Activated naive CD4-positive, alpha-beta T cell (primary cell): ENCODE measurements at regions not wholly inside any gene's neighbourhood (a gene's known extent, or its start where the extent isn't known, plus 50 kb on each side); places are given as distances from the start of the nearest gene placed in this dataset.

Experiments
- DNase-seq, 4 experiments: peaks; one replicate each; lab custom pipeline; 2025; lab: John Stamatoyannopoulos, UW

GRCh38 chr11:127224276-127224675, 223.7 kb upstream of the KIRREL3 start:
- no peak for DNase-seq

DNA sequence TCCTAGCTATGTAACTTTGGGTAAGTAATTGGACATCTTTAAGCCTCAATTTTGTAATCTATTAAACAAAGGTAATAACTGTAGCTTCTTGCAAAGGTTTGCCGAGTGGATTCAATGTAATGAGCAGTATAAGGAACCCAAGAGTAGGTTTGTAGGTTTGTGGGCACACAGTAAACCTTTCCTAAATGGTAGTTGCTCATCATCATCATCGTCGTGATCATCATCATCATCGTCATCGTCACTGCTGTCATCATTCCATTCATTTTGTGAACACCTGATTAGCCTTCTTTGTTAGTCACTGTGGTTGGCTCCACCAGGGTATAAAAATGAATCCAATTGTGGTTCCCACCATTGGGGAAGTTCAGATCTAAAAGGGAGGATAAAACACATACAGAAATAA, 223.1 kb upstream of the KIRREL3 start:
- DNase-seq: no peak

- DNase-seq: no peak
Measured at GRCh38 chr11:127223026-127223425, 222.5 kb upstream of the KIRREL3 start.

DNA sequence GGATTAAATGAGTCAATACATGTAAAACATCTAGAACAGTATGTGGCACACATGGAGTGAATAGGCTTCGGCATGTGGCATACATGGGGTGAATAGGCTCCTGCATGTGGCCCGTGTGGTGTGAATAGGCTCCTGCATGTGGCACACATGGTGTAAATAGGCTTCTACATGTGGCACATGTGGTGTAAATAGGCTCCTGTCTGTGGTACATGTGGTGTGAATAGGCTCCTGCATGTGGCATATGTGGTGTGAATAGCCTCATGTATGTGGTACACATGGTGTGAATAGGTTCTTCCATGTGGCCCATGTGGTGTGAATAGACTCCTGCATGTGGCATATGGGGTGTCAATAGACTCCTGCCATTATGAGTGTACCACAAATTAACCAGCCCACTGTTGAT, 219.1 kb upstream of the KIRREL3 start:
- no peak for DNase-seq

GRCh38 chr11:127218275-127218608, 217.7 kb upstream of the KIRREL3 start:
- no peak for DNase-seq

- DNase-seq: no peak
Measured at GRCh38 chr11:127217452-127218274, 217.1 kb upstream of the KIRREL3 start.

GRCh38 chr11:127205688-127206217, 205.2 kb upstream of the KIRREL3 start:
- no peak for DNase-seq

DNA sequence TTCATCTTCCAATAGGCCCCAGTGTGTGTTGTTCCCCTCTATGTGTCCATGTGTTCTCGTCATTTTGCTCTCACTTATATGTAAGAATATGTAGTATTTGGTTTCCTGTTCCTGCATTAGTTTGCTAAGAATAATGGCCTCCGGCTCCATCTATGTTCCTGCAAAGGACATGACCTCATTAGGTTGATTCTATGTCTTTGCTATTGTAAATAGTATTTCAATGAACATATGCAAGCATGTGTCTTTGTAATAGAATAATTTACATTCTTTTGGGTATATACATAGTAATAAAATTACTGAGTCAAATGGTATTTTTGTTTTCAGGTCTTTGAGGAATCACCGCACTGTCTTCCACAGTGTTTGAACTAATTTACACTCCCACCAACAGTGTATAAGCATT, 202.9 kb upstream of the KIRREL3 start:
- no peak for DNase-seq

- DNase-seq: no peak
Measured at GRCh38 chr11:127202105-127202504, 201.5 kb upstream of the KIRREL3 start.

DNA sequence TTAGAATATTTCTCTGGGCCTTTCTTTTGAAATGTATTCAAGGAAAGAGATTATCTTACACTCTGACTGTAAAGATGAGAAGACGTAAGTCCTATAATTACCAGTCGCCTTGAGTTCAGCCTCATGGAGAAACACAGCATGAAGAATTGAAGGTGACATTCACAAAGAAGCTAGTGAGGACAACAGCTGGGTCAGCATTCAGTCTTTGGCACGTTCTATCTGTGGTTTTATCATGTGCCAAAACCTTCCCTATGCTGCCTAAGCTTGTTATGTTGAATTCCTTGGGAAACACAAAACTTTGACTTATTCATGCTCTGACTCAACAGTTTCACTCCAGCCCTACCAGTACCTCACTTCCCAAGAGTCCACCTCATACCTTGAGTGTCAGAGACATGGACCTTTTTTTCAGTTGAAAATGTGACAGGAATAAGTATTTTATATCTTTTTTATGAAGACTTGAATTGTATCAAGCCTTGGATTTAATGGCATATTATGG, 198.8 kb upstream of the KIRREL3 start:
- no peak for DNase-seq

DNA sequence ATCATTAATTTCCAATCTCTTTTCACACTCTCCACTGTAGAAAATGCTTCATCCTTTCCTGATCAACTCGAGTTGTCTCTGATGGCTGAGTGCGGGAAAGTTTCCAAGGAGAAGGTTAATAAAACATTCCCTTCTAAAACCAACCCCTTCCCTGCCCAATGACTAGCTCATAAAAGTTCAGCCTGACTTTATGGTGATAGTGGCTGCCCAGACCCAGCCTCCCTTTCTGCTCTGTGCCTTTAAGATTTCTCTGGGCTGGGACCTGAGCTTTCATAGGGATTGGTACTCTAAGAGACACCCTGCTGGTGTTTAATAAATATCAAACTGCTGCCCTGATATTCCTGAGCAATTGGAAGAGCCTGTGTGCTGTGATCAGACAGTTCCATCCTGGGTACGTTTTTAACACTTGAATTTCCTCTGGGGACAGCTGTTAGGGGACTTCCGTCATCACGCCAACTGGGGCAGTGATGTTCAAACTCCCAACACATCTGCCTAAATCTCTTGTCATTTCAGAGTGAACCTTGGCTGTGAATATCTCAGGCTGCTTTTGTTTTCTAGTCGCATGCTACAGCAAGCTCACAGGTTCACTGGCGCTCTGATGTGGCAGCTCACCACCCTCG, 195.0 kb upstream of the KIRREL3 start:
- no peak for DNase-seq

DNA sequence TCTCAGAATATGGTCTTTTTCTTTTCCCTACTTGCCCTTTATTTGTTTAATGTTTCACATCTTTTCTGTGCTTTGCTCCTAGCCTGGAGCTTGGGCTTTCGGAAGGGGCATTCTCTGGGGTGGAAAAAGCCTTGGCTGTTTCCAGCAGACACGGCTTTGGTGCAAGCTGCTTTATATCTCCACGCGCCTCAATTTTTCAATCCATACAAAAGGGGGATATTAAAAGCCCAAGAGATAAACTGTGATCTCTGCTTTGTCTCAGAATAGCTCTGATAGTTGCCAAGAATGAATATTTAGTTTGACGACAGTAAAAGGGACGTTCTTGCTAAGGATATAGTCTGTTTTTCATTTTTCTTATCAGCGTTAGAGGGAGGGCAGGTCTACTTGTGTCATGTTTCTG, 194.0 kb upstream of the KIRREL3 start:
- no peak for DNase-seq

GRCh38 chr11:127193950-127194349, 193.4 kb upstream of the KIRREL3 start:
- no peak for DNase-seq

DNA sequence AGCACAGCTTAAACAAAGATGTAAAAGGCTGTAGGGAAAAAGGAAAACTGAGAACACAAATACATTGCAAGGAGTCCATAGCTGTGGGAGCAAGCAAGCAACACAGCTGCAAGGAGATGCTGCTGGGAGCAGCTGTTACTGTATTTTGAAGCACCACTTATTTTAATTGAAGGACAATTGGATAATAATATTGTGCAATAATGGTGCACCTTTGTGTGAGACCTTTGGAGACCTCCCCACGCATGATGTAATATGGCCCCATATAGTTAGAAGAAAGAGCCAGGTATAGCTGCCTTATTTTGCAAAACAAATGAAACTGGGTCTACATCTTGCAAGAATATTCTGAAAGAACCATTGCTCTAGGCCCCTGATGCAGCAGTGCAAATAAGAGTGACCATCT, 191.1 kb upstream of the KIRREL3 start:
- no peak for DNase-seq

GRCh38 chr11:127191261-127191660, 190.7 kb upstream of the KIRREL3 start:
- no peak for DNase-seq

GRCh38 chr11:127182586-127183203, 182.1 kb upstream of the KIRREL3 start:
- no peak for DNase-seq

- no peak for DNase-seq
Measured at GRCh38 chr11:127157225-127157624, 156.7 kb upstream of the KIRREL3 start.

GRCh38 chr11:127149410-127149809, 148.8 kb upstream of the KIRREL3 start:
- DNase-seq: no peak

GRCh38 chr11:127143251-127143650, 142.7 kb upstream of the KIRREL3 start:
- DNase-seq: no peak

- no peak for DNase-seq
Measured at GRCh38 chr11:127138613-127139012, 138.0 kb upstream of the KIRREL3 start.

DNA sequence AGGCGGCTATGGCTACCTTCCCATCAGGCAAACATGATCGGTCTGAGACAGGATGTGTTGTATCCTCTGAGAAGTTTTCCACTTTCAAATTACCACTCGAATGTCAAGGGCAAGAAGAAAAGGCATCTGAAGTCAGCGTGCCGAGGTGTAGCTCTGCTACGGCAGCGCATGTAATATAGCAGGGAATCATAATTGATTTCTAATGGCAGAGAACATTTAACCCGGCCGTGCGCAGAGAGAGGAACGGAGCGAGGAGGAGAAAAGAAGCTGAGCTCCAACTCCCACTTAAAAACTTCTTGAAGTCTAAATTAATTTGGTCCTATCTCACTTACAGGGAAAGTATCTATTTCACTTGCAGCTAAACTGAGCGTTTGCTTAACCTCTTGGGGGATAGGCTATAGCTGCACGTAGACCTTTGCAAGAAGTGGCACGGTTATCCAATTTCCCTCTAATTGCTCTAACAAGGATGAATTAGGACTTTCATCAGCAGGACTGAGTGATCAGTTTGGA, 137.3 kb upstream of the KIRREL3 start:
- no peak for DNase-seq

DNA sequence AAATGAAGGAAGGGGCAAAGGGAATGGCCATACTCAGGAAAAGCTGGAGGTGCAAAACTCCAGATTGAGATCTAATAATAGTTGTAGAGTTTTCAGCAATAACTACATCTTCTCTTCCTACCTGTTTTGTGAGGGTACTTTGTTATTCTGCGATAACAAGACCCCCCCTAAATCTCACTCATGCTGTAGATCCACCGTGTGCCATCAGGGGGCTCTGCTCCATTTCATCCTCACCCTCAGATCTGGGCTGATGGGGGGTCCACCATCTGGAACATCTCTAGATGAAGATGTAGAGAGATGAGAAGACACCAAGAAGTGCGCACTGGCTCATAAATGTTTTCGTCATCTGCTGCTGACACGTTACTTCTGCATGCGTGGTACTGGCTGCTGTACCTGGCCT, 135.9 kb upstream of the KIRREL3 start:
- no peak for DNase-seq

- no peak for DNase-seq
Measured at GRCh38 chr11:127135256-127135655, 134.7 kb upstream of the KIRREL3 start.
